HG03097 (cell line): ENCODE measurements at regions not wholly inside any gene's neighbourhood (a gene's known extent, or its start where the extent isn't known, plus 50 kb on each side); places are given as distances from the start of the nearest gene placed in this dataset.
"Not testable (repeated sequence)": the region's sequence is repeated elsewhere in the genome, so short reads cannot be mapped to it uniquely, and the experiment has no call there.

Experiments
- ATAC-seq: cut with Tn5 transposase; IDR thresholded peaks from one replicate; pipeline ENCODE4 v1.9.1; 2021; ENCODE audit not compliant: unreplicated experiment, low FRiP score

GRCh38 chr14:105893686-105894085 lies 367.3 kb downstream of the TMEM121 start:
- not testable (repeated sequence) for ATAC-seq

- no peak for ATAC-seq
Observed at GRCh38 chr14:105894125-105894977, 368.0 kb downstream of the TMEM121 start.

GRCh38 chr14:105894978-105895881 lies 368.8 kb downstream of the TMEM121 start:
- ATAC-seq, result no peak

- ATAC-seq, result not testable (repeated sequence)
Observed at GRCh38 chr14:105896206-105896605, 369.8 kb downstream of the TMEM121 start.

GRCh38 chr14:105896961-105897724 lies 370.8 kb downstream of the TMEM121 start:
- ATAC-seq, result not testable (repeated sequence)

GRCh38 chr14:105897725-105898113 lies 371.3 kb downstream of the TMEM121 start:
- no peak for ATAC-seq

- no peak for ATAC-seq
Observed at GRCh38 chr14:105898482-105899010, 372.2 kb downstream of the TMEM121 start.

GRCh38 chr14:105899071-105899641 lies 372.8 kb downstream of the TMEM121 start:
- no peak for ATAC-seq

- ATAC-seq, result no peak
Observed at GRCh38 chr14:105899657-105900397, 373.4 kb downstream of the TMEM121 start.

GRCh38 chr14:105900398-105901160 lies 374.2 kb downstream of the TMEM121 start:
- ATAC-seq, result no peak

GRCh38 chr14:105901226-105901625 lies 374.8 kb downstream of the TMEM121 start:
- ATAC-seq, result no peak

GRCh38 chr14:105902131-105902898 lies 375.9 kb downstream of the TMEM121 start:
- ATAC-seq, result no peak

GRCh38 chr14:105902899-105903165 lies 376.4 kb downstream of the TMEM121 start:
- ATAC-seq, result not testable (repeated sequence)

- ATAC-seq, result no peak
Observed at GRCh38 chr14:105903971-105904370, 377.6 kb downstream of the TMEM121 start.

GRCh38 chr14:105904379-105904778 lies 378.0 kb downstream of the TMEM121 start:
- no peak for ATAC-seq

GRCh38 chr14:105905456-105905855 lies 379.1 kb downstream of the TMEM121 start:
- ATAC-seq, result no peak

GRCh38 chr14:105907276-105907675 lies 380.9 kb downstream of the TMEM121 start:
- ATAC-seq, result no peak

- ATAC-seq, result no peak
Observed at GRCh38 chr14:105908006-105908405, 381.6 kb downstream of the TMEM121 start.
